Body of pancreas (tissue), 4 donors: ENCODE measurements at regions not wholly inside any gene's neighbourhood (a gene's known extent, or its start where the extent isn't known, plus 50 kb on each side); places are given as distances from the start of the nearest gene placed in this dataset.
"Not testable (repeated sequence)": the region's sequence is repeated elsewhere in the genome, so short reads cannot be mapped to it uniquely, and the experiment has no call there.

Source experiments
- ATAC-seq: fragments of 150-250 bp; one replicate; pipeline ENCODE4 v1.9.1; 2016
- DNase-seq, 4 donors: peaks; one replicate each; pipeline ENCODE4 v3.0.0-alpha.2; 2019
- H3K27ac ChIP-seq, 4 donors: fragments of 200-600 bp; sonication (generic); 1 replicate in 3 of 4; 2 replicates in 1 of 4; pipeline versions ENCODE4 v1.5.1 to v1.6.1; 2016 to 2019; ENCODE audit warnings: mild to moderate bottlenecking in 1 of 4, mixed read lengths in 1 of 4, moderate library complexity in 1 of 4
- H3K27me3 ChIP-seq, 2 donors: fragments of 200-600 bp; sonication (generic); one replicate each; pipeline ENCODE4 v1.6.0; 2016; ENCODE audit warnings: mild to moderate bottlenecking in 1 of 2
- H3K36me3 ChIP-seq, 2 donors: fragments of 200-600 bp; sonication (generic); replicated peaks in 1 of 2; 2 replicates each; pipeline ENCODE4 v1.5.1; 2016; ENCODE audit warnings: low read depth in 2 of 2; ENCODE audit not compliant: insufficient read depth in 1 of 2
- H3K4me1 ChIP-seq: fragments of 200-600 bp; sonication (generic); one replicate; pipeline ENCODE4 v1.6.0; 2016
- H3K4me3 ChIP-seq, 2 donors: fragments of 200-600 bp; sonication (generic); 1 replicate in 1 of 2; 2 replicates in 1 of 2; pipeline ENCODE4 v1.5.1; 2016 to 2019
- H3K9me3 ChIP-seq, 3 donors: fragments of 200-600 bp; sonication (generic); 1 replicate in 2 of 3; 2 replicates in 1 of 3; pipeline ENCODE4 v1.5.1; 2016
- CTCF ChIP-seq, 7 experiments: fragments of 450-650 bp in 4 of 7; fragments of 200-600 bp in 3 of 7; sonication (generic) in 3 of 7; IDR thresholded peaks; one replicate each; pipeline ENCODE4 v1.5.1; 2016 to 2019; ENCODE audit warnings: antibody characterized with exemption in 7 of 7
- POLR2A ChIP-seq, 3 donors: fragments of 450-650 bp; IDR thresholded peaks; one replicate each; pipeline ENCODE4 v1.6.1; 2016; ENCODE audit warnings: antibody characterized with exemption in 3 of 3, mild to moderate bottlenecking in 2 of 3
- WGBS, 2 donors: methylation state at CpG; one replicate each; pipeline ENCODE4 v1.1.5; 2017; 5-methylcytosine and 5-hydroxymethylcytosine counted together
- intact Hi-C: fragments of 100-400 bp; cut with DNase I; formaldehyde crosslinking; loops from one replicate; pipeline ENCODE4 v1.15.1; 2023

GRCh38 chr5:68114378-68115040 lies 101.0 kb upstream of the PIK3R1 start:
- H3K4me1 ChIP-seq, result peaks cover 14% of the 10 kb centered on the region
- TF ChIP-seq POLR2A (IDR thresholded peaks at IDR 0.05) (no peak), CTCF (IDR thresholded peaks at IDR 0.05) (no peak)
- 72 to 89% methylated on average over 2 of the region's 2 CpGs for WGBS, 2 donors
- no peaks in the 10 kb centered on the region for H3K36me3 ChIP-seq
- no peaks in the 10 kb centered on the region for H3K27me3 ChIP-seq
- no peak for ATAC-seq
- no peak overlapping the region for H3K27ac ChIP-seq
- no peak overlapping the region for H3K4me3 ChIP-seq
- H3K9me3 ChIP-seq, result no peaks in the 10 kb centered on the region
- intact Hi-C loops, result no loop called here
- no peak for DNase-seq

- no peak overlapping the region for H3K27ac ChIP-seq
- ATAC-seq (no peak), DNase-seq (no peak)
- intact Hi-C loops, result no loop called here
- no peaks in the 10 kb centered on the region for H3K9me3 ChIP-seq
- H3K4me1 ChIP-seq, result peaks cover 20% of the 10 kb centered on the region
- no peaks in the 10 kb centered on the region for H3K27me3 ChIP-seq
- H3K36me3 ChIP-seq, result no peaks in the 10 kb centered on the region
- 76 to 80% methylated on average over 2 of the region's 2 CpGs for WGBS, 2 donors
- TF ChIP-seq CTCF (IDR thresholded peaks at IDR 0.05) (no peak), POLR2A (IDR thresholded peaks at IDR 0.05) (no peak)
- no peak overlapping the region for H3K4me3 ChIP-seq
These were observed 102.9 kb upstream of the PIK3R1 start for GRCh38 chr5:68112658-68113057.

- TF ChIP-seq POLR2A (IDR thresholded peaks at IDR 0.05), result no peak
- TF ChIP-seq CTCF (IDR thresholded peaks at IDR 0.05), result no peak
- Histone ChIP-seq H3K4me3 (no peak overlapping the region), H3K27me3 (no peaks in the 10 kb centered on the region), H3K4me1 (peaks cover 5% of the 10 kb centered on the region), H3K36me3 (no peaks in the 10 kb centered on the region), H3K9me3 (no peaks in the 10 kb centered on the region), H3K27ac (no peak overlapping the region)
- no peak for ATAC-seq
- intact Hi-C loops, result no loop called here
- DNase-seq, result no peak
- WGBS, 2 donors, result 66 to 74% methylated on average over 1 of the region's 1 CpG
These were observed 104.7 kb upstream of the PIK3R1 start for GRCh38 chr5:68110894-68111293.

GRCh38 chr5:68110264-68110663 lies 105.3 kb upstream of the PIK3R1 start:
- ATAC-seq, result no peak
- Histone ChIP-seq H3K27ac (no peak overlapping the region), H3K27me3 (no peaks in the 10 kb centered on the region), H3K36me3 (no peaks in the 10 kb centered on the region), H3K9me3 (no peaks in the 10 kb centered on the region), H3K4me3 (no peak overlapping the region), H3K4me1 (peaks cover 5% of the 10 kb centered on the region)
- no peak for DNase-seq
- 23 to 38% methylated on average over 1 of the region's 1 CpG for WGBS, 2 donors
- intact Hi-C loops, result no loop called here
- TF ChIP-seq POLR2A (IDR thresholded peaks at IDR 0.05) (no peak), CTCF (IDR thresholded peaks at IDR 0.05) (no peak)

- H3K9me3 ChIP-seq, H3K4me3 ChIP-seq, intact Hi-C loops, H3K27me3 ChIP-seq, H3K36me3 ChIP-seq, H3K27ac ChIP-seq, DNase-seq, H3K4me1 ChIP-seq, ATAC-seq: not testable (repeated sequence)
- WGBS, 2 donors, result 85 to 100% methylated on average over 2 of the region's 2 CpGs
These were observed 111.3 kb upstream of the PIK3R1 start for GRCh38 chr5:68104217-68104616.

GRCh38 chr5:68103297-68103696 lies 112.3 kb upstream of the PIK3R1 start:
- ATAC-seq, intact Hi-C loops, H3K4me1 ChIP-seq, H3K27me3 ChIP-seq, H3K36me3 ChIP-seq, H3K27ac ChIP-seq, DNase-seq, H3K4me3 ChIP-seq, H3K9me3 ChIP-seq: not testable (repeated sequence)
- WGBS, 2 donors, result 86% methylated on average over 4 of the region's 4 CpGs
